NB4 (cell line): ENCODE measurements at regions not wholly inside any gene's neighbourhood (a gene's known extent, or its start where the extent isn't known, plus 50 kb on each side); places are given as distances from the start of the nearest gene placed in this dataset.

Experiments used
- DNase-seq: peaks from one replicate; pipeline ENCODE4 v3.0.0; 2010; ENCODE audit warnings: low read depth
- H3K4me3 ChIP-seq: one replicate; pipeline ENCODE4 v1.5.1; 2011; ENCODE audit warnings: mild to moderate bottlenecking, low read depth, low read length, moderate library complexity
- MYC ChIP-seq: IDR thresholded peaks from 2 replicates; pipeline ENCODE4 v1.6.1; 2011; ENCODE audit warnings: low read depth, low read length
- POLR2A ChIP-seq: IDR thresholded peaks from 2 replicates; pipeline ENCODE4 v1.6.1; 2011; ENCODE audit warnings: mild to moderate bottlenecking; ENCODE audit not compliant: insufficient read length; ENCODE audit errors: extremely low read depth
- TF ChIP-seq, protein P1 (sequence below): IDR thresholded peaks from 2 replicates; pipeline ENCODE4 v1.6.1; 2011; ENCODE audit warnings: low read depth, low read length
- TF ChIP-seq, protein P2 (sequence below): IDR thresholded peaks from one replicate; pipeline ENCODE4 v1.5.1; 2012; ENCODE audit warnings: low read depth, low read length

DNA sequence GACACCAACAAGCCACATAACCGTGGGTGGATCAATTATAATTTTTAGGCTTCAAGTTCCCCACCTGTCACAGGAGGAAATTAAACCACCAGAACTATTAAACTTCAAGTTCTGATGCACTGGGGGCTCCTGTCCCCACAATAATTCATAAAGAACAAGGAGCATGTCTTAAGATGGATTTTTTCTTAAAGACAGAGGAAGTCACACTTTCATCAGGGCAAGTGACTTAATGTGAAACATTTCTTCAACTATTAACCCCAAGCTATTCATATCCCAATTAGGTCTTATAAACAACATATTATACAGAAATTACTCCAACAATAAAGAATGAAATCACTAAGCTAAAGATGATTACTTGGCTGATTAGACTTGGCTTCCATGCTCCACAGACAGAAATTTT is 292.5 kb downstream of the ETAA1 start:
- DNase-seq = no peak
- H3K4me3 ChIP-seq = no peak overlapping the region
- TF ChIP-seq MYC (no peak), POLR2A (no peak)
- TF ChIP-seq, protein P1, sequence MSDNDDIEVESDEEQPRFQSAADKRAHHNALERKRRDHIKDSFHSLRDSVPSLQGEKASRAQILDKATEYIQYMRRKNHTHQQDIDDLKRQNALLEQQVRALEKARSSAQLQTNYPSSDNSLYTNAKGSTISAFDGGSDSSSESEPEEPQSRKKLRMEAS = no peak
- TF ChIP-seq, protein P2, sequence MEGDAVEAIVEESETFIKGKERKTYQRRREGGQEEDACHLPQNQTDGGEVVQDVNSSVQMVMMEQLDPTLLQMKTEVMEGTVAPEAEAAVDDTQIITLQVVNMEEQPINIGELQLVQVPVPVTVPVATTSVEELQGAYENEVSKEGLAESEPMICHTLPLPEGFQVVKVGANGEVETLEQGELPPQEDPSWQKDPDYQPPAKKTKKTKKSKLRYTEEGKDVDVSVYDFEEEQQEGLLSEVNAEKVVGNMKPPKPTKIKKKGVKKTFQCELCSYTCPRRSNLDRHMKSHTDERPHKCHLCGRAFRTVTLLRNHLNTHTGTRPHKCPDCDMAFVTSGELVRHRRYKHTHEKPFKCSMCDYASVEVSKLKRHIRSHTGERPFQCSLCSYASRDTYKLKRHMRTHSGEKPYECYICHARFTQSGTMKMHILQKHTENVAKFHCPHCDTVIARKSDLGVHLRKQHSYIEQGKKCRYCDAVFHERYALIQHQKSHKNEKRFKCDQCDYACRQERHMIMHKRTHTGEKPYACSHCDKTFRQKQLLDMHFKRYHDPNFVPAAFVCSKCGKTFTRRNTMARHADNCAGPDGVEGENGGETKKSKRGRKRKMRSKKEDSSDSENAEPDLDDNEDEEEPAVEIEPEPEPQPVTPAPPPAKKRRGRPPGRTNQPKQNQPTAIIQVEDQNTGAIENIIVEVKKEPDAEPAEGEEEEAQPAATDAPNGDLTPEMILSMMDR = no peak

DNA sequence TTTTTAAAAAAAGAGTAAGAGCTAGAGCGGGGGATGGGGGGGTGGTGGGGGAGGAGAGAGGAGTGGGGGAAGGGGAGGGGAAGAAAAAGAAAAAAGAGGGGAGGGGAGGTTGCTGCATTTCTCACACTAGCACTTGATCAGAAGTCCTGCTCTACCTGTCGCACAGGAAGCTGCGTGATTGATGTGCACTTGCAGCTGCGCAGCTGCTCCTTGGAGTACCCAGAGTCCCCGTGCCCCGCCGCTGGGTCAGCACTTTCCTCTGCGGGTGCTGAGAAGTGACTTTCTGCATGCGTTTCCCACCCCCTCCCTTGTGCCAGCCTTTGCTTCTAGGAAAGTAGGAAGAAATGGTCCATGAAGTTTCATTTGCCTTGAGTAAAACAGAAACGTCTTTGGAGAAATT is 297.3 kb downstream of the ETAA1 start:
- TF ChIP-seq MYC = no peak
- TF ChIP-seq, protein P1 = no peak
- TF ChIP-seq, protein P2 = no peak
- no peak for TF ChIP-seq POLR2A
- H3K4me3 ChIP-seq = no peak overlapping the region
- DNase-seq = no peak

DNA sequence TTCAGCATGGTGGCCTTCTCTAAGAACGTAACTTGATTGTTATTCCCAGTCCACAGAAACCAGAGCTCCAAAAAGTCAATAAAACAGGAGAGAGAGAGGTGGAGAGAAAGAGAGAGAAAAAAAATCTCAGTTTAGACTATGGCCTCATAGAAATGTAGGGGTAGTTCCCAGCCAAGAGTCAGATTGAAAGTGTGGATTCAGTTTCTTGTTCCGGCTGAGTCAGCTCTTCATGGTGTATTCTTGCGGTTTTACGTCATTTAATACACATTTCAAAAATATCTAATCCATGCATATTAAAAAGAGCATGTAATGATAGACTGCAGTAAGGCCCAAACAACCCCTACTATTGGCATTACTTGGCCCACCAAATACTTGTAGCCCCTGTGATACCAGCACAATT is 303.9 kb downstream of the ETAA1 start:
- DNase-seq = no peak
- TF ChIP-seq, protein P1 = no peak
- TF ChIP-seq, protein P2 = no peak
- TF ChIP-seq POLR2A = no peak
- TF ChIP-seq MYC = no peak
- H3K4me3 ChIP-seq = no peak overlapping the region

DNA sequence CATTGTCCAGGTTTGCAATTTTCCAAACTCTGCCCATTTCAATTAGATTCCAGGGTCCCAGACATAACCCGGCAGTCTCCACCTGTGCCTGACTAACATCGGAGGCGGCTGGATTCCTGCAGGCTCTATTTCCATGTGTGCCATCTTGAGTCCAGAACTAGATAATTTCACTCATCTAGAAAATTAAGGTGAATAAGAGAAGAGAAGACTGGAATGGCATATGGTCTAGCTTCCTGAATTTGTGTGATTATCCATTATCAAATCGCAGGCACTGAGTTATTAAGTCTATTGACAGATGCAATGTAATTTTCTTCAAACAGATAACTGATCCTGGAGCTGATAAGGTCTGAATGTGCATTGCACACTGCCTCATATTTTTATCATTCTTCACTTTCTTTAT is 305.2 kb downstream of the ETAA1 start:
- TF ChIP-seq, protein P1 = no peak
- TF ChIP-seq MYC = no peak
- TF ChIP-seq, protein P2 = no peak
- no peak for TF ChIP-seq POLR2A

DNA sequence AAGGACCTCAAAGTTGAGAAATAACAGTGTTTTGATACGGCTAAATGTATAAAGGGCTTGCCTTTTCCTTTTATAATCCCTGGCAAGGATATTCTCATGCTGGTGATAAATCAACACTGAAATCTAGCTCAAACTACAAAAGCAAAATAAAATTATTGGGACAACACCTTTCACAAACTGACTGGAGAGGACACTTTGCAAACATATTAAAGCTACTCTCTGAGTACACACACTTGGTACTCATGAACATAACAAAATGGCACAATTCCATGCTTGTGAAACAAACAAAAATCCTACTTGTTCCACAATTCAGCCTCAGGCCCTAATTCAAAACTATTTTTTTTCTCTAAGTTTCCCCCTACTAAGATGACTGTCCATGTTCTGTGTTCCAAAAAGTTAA is 305.8 kb downstream of the ETAA1 start:
- DNase-seq = no peak
- TF ChIP-seq MYC (no peak), POLR2A (no peak)
- TF ChIP-seq, protein P2 = no peak
- TF ChIP-seq, protein P1 = no peak
- no peak overlapping the region for H3K4me3 ChIP-seq

More for the DNA sequence above, 305.2 kb downstream of the ETAA1 start:
- H3K4me3 ChIP-seq = no peak overlapping the region
- no peak for DNase-seq

DNA sequence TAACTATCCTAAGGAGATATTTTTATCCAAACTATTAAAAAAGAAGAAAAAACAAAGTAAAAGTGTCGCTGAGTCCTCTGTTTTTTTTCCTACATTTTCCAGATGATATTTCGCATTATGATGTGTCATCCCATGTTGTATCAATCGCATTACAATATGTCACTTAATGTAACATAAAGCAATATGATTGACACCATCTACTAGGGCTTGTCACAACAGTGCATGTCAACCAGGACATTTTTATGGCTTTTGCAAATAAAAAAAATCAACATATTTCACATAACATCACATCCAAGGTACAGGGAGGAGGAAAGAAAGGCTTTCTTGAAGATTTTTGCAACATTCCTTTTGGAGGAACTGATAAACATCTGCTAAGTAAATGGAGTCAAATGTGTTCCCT is 308.9 kb downstream of the ETAA1 start:
- no peak for DNase-seq
- no peak overlapping the region for H3K4me3 ChIP-seq
- TF ChIP-seq POLR2A (no peak), MYC (no peak)
- TF ChIP-seq, protein P2 = no peak
- TF ChIP-seq, protein P1 = no peak
